GM20431 (cell line): ENCODE measurements at regions not wholly inside any gene's neighbourhood (a gene's known extent, or its start where the extent isn't known, plus 50 kb on each side); places are given as distances from the start of the nearest gene placed in this dataset.
"Not testable (repeated sequence)": the region's sequence is repeated elsewhere in the genome, so short reads cannot be mapped to it uniquely, and the experiment has no call there.

Experiments used
- in situ Hi-C: fragments of 300-500 bp; cut with MseI, MboI; formaldehyde crosslinking; loops from one replicate; pipeline ENCODE4 v1.15.0; 2020; ENCODE audit warnings: low sequenced_read_pairs; ENCODE audit not compliant: unreplicated experiment

DNA sequence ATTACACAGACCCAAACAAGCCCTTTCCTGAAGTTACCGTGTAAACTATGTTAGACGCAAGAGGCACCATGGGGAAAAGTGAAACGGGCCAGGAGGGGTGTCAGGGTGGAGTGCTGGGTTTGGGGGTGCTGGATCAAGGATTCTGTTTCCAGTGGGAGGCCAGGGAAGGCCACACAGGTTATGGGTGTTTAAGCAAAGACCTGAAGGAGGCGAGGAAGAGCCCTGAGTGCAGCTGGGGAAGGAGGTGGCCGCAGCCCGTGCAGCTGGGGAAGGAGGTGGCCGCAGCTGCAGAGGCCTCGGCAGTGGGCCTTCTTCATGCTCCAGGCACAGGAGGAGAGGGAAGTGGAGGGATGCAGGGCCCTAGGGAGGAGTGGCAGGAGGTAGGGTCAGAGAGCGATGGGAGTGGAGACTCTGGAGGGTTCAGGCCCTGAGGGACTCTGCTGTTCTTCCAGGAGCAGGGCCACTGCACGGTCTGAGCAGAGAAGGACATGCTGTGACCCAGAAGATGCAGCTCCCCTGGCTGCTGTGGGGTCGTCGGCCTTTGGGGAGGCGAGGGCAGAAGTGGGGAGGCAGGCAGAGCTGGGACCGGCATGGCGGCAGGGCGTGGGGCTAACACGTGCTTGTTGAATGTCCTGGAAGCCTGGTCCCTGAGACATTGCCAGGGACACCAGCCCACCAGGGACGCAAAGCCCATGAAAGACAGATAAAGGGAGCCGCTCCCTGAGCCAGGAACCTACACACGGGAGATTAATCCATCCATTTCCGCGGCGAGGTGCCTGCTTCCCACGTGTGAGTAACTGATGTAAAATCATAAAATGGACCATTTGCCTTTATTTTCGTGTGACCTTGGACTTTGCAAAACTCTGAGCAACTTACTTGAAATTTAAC, 1049.1 kb downstream of the BRD1 start:
- in situ Hi-C loops = no loop called here

DNA sequence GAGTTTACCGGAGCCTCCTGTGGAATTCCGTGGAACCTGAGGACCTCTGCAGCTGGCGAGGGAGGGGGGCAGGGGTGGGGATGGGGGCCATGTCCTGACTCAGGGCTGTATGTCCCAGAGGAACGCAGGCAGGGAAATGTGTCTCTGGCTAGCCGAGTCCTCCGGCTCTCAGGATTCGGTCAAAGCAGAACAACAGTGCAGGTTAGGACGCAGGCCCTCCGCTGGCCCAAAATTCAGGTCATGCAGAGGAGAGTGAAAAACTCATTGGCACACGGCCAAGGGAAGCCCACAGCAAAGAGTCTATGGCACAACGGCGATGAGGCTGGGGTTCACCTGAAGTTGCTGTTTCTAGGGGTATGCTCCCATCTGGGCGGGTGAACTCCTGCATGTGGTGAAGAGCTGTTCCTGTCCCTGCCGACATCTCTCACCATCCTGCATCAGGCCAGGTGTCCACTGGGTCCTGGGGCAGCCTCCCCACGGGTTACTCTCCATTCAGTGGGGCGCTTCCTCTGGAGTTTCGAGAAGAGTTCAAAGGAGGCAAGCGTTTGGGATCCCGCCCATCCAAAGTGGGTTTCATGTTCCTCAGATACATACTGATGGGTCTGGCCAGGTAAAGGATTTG, 1055.3 kb downstream of the BRD1 start:
- in situ Hi-C loops = no loop called here

DNA sequence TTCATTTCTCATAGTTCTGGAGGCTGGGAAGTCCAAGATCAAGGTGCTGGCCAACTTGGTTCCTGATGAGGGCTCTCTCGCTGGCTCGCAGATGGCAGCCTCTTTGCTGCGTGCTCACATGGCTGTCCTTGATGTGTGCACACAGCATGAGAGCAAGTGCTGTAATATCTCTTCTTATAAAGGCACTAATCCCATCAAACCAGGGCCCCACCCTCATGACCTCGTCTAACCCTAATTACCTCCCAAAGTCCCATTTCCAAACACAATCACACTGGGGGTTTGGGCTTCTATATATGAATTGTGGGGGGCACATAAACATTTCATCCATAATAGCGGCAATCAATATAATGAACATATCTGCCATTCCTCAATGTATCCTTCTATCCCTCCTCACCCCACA, 1062.1 kb downstream of the BRD1 start:
- in situ Hi-C loops = no loop called here

DNA sequence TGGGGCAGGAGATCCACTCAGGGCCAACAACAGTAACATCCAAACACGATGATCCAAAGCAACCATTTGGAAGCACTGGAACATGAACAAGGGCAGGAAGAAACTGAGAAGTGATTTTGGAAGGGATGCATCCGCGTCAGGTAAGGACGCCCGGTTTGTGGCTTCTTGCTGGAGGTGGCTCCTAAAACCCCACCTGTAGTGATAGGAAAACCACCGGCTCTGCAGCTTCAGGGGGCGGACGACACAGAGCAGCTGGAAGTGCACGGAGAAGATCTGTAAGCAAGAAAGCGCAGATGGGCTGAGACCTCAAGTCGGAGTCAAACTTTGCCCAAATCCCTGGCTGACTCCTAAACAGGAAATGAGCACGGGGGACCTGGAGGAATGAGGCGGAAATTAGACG, 1066.1 kb downstream of the BRD1 start:
- in situ Hi-C loops = no loop called here

DNA sequence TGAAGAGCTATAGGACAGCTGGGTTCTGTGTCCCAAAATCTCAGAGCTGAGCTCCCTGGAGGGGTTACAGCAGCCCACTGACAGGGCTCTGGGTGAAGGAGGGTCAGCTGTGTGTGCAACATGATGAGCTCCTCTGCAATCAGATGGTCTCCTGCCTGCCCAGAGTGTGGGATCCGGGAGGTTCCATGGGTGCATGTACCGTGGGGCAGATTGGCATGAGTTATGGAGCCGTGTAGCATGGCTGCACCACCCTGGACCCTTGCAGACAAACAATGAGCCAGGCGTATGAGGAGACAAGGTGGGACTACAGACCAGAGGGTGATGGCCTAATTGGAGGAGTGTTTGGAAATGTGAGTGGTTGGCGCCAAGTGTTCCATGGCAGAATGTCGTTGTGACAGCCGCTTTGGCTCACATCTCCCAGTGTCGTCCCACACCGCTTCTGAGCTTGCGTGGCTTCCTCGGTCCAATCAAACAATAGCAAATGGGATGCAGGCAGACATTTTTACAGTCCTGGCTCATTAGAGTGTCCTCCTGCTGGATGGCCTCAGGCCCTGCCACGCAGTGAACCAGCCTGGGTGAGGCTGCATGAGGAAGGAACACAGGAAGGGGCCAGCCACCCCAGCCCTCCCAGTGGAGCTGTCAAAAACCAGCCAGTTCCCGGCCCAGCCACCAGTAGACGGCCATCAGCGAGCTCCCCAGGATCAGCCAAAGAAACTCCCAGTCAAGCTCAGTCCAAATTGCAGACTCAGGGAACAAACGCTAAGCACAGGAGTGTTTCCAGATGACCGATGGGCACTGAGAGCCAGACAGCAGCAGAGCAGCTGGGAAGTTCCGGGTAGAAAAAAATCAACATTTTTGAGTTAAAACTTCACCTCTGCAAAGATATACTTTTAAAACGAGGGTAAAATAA, 1066.9 kb downstream of the BRD1 start:
- in situ Hi-C loops = no loop called here

DNA sequence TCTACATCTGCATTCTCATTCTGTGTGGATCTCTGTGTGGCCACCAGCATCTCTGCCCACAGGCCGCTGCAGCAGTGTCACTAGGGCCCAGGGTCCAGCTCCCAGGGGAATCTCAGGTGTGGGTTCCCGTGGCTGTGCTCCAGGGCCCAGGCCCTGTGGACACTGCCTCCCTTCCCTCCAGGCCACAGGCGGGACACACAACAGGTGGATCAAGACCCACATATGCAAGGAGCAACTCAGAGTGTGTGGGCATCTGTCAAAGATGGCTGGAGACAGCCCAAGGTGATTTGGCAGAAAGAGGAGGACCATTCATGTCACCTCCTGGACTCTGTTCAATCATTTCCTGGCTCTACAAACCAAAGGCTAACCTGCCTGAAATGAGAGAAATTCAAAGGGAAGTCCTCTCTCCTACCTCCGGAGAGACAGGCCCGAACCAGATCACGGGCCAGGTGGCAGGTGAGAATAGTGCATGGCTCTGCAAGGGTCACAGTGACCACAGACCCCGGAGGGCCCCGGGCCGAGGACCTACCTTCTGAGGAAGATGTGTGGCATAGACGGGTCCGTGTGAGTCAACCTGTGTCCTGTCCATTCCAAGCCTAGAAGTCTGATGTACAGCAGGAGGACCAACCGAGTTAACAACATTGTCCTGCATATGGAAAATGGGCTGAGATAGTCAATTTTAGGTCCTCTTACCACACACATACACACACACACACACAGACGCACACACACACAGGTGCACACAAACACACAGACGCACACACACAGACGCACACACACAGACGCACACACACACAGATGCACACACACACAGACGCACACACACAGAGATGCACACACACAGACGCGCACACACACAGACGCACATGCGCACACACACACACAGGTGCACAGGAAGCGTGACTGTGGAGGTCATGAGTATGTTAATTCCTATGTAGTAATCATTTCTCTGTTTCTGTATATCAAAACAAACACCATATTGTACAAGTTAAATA, 1068.5 kb downstream of the BRD1 start:
- in situ Hi-C loops = no loop called here

DNA sequence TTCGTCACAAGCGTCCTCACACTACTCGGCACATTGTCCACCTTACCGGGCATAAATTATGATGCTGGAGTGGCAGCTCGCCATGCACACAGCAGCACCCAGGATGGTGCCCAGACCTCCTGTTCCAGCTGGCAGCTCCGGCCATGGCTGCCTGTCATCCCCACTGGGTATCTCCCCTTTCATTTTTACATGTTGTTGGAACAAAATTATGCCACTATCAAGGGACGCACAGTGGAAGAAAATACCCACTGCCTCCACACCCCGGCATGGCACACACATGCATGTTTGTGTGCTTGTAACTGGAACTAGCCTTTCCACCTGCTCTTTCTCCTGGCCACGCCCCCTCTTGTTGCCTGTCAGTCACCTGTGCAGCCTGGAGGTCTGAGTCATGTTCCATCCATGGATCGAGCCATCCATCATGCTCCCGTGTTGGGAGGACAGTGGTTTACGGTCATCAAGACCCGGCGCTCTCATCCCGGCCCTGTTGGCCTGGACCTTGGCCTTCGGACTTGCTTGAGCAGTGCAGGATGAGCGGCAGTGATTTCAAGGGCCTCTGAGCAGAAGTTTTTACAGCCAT, 1069.6 kb downstream of the BRD1 start:
- in situ Hi-C loops = no loop called here

DNA sequence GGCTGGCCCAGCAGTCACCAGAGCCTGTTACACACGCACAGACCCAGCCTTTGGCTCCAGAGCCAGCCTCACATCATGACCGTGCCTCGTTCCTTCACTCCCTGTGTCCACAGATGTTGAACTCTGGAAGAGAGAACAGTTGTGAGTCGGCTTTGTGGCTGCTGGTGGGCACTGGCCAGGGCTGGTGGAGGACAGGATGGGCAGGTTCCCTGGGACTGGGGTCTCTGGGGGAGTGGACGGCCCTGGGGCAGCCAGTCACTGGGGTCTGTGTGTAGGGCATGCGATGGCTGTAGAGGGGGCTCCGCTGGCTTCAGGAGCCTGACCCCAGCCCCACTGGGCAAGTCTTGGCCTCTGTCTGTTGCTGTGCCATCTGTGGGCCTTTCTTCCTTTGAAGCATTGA, 1070.1 kb downstream of the BRD1 start:
- in situ Hi-C loops = no loop called here

DNA sequence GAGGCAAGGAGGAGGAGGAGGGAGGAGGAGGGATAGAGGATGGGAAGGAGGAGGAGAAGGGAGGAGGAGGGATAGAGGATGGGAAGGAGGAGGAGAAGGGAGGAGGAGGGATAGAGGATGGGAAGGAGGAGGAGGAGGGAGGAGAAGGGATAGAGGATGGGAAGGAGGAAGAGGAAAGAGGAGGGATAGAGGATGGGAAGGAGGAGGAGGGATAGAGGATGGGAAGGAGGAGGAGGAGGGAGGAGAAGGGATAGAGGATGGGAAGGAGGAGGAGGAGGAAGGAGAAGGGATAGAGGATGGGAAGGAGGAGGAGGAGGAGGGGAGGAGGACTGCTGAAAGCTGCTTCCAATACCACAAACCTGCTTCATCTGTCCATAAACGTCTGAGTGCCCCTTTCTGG, 1070.5 kb downstream of the BRD1 start:
- in situ Hi-C loops = not testable (repeated sequence)

DNA sequence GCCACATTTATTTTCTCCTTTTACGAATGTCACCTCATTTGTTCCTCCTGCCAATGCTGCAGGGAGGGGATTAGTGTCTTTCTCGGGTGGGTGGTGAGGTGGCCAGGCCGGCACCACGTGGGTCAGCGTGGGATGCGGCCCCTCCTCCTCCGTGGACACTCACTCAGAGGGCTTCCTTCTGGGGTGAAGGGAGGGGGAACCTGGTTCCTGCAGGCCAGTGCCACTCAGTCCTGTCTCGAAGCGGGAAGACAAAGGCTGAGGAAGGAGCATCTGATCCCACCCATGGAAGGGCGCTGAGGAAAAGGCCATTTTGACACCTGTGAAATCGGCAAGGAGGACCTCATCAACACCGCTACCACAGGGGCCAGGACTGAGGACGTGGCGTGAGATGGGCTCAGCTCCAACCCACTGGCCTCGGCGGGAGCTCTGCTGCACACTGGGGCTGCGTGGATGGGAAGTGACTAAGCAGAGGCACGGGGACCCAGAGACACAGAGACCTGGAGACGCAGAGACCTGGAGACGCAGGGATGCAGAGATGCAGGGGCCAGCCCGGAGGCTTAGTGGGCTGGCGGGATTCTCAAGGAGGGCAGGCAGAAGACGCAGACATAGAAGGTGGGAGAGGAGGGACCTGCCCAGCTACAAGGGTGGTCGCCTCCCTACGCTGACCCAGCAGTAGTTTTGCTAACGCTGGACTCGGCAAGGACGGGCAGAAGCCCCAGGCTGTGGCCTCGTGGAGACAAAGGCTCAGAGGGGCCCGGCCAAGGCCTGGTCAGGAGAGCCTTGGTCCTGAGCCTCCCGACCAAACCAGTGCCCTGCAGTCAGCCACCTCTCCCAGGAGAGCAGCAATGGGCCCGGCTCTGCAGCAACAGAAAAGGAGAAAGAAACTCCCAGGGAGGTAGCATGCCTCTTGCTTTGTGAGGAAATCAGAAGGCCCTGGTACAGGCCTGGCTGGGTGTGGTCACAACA, 1071.2 kb downstream of the BRD1 start:
- in situ Hi-C loops = no loop called here

DNA sequence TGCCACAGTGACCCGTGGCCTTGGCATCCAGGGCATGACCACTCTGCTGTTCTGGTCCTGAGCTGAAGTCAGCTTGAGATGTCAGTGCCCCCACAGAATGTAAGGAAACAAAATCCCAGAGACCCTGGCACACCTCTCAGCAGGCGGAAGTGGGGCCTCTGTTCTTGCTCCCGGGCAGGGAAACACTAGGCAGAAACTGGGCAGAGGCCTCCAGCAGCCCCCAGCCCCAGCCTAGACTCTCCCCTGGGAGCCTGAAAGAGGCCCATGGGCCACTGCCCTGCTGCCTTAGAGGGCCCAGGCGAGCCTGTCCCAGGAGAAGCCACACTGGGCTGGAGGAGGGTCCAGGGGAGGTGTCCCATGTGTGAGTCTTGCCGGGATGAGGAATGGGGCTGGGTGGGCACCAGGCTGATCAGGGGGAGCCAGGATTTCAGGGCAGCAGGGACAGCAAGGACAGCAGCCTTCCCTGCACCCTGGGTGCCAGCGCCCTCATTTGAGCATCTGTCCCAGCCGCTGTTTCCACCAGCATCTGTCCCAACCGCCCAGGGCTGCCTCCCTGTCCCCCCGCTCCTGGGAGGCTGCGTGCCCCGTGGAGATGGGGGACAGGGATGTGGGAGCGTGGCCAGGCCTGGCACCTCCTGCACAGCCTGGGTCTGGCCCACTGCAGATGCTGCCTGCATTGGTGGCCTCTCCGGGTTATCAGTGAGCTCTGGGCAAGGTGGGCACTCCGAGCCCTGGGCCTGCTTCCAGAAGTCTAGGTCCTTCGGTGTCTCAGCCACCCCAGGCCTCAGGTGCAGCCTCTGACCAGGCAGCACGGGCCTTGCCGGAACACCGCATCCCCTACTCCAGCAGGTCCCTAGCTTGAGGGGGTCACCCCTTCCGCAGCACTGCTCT, 1072.4 kb downstream of the BRD1 start:
- in situ Hi-C loops = no loop called here

DNA sequence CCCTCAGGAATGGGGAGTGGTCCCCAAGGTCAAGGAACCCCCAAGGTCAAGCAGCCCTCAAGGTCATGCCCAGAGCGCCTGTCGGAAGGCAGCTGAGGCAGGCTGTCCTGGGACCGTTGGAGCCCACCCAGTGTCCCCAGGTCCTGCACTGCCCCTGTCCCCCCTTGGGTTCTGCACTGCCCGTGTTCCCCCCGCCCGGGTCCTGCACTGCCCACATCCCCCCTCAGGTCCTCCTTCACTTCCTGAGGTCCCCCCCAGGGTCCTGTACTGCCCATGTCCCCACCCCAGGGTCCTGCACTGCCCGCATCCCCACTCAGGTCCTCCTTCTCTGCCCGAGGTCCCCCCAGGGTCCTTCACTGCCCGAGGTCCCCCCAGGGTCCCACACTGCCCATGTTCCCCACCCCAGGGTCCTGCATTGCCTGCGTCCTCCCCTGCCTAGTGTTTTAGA, 1073.0 kb downstream of the BRD1 start:
- in situ Hi-C loops = no loop called here

DNA sequence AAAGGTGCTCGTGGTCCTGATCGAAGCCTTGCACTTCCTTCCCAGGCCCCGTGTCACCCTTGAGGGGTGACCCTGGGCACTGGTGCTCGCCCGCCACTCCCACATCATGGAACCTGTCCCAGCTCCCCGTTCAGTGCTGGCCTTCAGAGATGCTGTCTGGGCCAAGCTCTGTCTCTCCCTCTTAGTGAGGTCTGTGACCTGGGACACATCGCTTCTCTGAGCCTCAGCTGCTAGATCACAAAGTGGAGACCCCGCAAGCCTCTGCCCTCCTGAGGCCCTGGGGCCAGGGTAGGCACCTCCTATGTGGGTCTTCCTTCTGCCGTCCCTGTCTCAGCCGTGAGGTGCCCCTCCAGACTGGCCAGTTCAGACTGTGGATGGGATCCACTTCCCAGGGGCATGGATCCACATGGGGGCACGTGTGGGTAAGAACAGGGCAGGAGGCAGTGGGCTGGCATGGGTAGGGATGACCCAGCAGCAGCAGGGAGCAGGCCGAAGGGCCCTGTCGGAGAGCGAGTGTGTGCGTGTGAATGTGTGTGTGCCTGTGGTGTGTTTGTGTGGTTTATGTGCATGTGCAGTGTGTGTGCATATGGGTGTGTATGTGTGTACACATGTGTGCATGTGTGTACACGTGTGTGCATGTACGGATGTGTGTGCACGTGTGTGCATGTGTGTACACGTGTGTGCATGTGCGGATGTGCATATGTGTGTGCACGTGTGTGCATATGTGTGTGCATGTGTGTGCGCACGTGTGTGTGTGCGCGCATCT, 1073.7 kb downstream of the BRD1 start:
- in situ Hi-C loops = no loop called here

DNA sequence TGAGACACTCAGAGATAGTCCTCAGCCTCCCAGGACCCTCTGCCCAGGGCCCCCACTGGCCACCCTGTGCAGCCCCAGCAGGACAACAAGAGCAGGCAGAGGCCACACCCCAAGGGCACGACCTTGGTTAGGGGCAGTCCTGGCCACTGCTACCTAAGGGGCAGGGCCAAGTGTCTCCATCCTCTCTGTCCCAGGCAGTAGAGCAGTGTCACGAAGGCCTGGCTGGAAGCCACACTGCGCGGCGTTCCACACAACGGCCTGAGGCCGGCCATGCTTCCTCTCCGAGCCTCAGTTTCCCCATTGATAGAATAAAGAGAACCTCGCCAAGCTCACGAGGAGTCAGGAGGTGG, 1074.3 kb downstream of the BRD1 start:
- in situ Hi-C loops = no loop called here

DNA sequence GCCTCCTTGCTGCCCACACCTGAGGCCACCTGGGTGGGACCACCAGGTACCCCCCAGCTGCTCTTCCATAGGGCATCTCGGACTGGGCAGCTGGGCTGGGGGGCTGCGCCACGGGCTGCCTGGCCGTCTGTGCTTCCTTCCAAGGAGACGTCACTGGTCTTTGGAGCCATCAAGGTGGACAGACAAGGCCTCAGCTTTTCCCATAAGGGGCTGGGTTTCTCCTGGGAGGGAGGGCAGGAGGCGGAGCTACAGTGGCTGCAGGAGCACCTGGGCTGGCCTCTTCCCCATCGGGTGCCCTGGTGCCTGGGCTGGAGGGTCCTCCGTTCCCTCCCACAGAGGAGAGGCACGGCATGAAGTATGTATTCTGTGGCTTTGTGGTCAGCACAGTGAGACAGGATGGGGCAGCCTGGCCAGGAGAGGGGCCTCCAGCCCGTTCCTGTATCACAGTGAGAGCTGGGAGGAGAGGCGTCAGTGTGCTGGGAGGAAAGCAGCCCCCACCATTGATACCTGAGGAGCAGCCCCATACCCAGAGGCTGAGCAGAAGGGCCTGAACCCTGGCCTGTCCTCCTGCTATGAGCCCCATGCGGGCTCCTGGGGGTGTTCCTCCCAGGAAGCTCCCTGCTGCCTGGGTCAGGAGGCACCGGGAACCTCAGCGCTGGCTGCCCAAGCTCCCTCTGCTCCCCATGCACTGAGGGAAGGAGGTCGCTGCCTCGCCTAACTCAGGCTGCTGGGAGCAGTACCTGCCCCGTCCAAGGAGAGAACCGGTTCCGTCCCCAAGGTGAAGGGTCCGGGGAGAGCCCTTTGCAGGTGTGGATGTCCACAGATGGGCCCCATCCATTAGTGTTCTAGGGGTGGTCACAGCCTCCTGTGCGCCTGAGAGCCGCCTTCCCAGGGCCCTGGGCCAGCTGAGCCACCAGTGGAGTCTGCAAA, 1075.0 kb downstream of the BRD1 start:
- in situ Hi-C loops = no loop called here
